OCI-LY1 (cell line): ENCODE measurements at regions not wholly inside any gene's neighbourhood (a gene's known extent, or its start where the extent isn't known, plus 50 kb on each side); places are given as distances from the start of the nearest gene placed in this dataset.

Source experiments
- CTCF ChIP-seq: fragments of 200-600 bp; sonication (generic), shearing (Covaris generic); IDR thresholded peaks from 2 replicates; pipeline ENCODE4 v1.5.1; 2017; ENCODE audit warnings: mild to moderate bottlenecking, antibody characterized with exemption, low read length, moderate library complexity, mixed read lengths
- EZH2 ChIP-seq: fragments of 200-600 bp; sonication (generic), shearing (Covaris generic); IDR thresholded peaks from 2 replicates; pipeline ENCODE4 v1.8.0; 2017; ENCODE audit warnings: borderline replicate concordance, mixed run types, mild to moderate bottlenecking, antibody characterized with exemption, low read length, moderate library complexity, mixed read lengths

DNA sequence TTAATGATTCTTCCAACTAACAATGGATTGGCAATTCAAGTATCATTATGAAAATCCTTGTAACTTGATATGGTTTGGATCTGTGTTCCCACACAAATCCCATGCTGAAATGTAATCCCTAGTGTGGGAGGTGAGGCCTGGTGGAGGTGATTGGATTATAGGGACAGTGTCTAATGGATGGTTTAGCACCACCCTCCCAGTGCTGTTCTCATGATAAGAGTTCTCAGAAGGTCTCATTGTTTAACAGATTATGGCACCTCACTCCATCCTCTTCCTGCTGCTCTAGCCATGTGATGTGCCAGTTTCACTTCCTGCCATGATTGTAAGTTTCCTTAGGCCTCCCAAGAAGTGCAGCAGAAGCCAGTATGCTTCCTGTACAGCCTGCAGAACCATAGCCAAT is 1116.2 kb upstream of the EDIL3 start:
- TF ChIP-seq CTCF (no peak), EZH2 (no peak)
